CD4-positive, CD25-positive, alpha-beta regulatory T cell (primary cell): ENCODE measurements at regions not wholly inside any gene's neighbourhood (a gene's known extent, or its start where the extent isn't known, plus 50 kb on each side); places are given as distances from the start of the nearest gene placed in this dataset.
"Not testable (repeated sequence)": the region's sequence is repeated elsewhere in the genome, so short reads cannot be mapped to it uniquely, and the experiment has no call there.

Source experiments
- ATAC-seq, 2 donors: fragments of 150-1000 bp; cut with Tn5 transposase; one replicate each; pipeline ENCODE4 v1.10.0; 2021; ENCODE audit warnings: low read depth in 2 of 2, moderate number of reproducible peaks in 2 of 2, moderate library complexity in 1 of 2
- DNase-seq, 3 donors: peaks; one replicate each; pipeline versions ENCODE4 v3.0.0 to v3.0.0-alpha.2; 2012 to 2022; ENCODE audit warnings: mixed read lengths in 1 of 3
- H3K27ac ChIP-seq: one replicate; pipeline ENCODE4 v1.7.0; 2013; ENCODE audit warnings: mild to moderate bottlenecking, low read length; ENCODE audit not compliant: insufficient read depth, poor library complexity, severe bottlenecking
- H3K27me3 ChIP-seq: one replicate; pipeline ENCODE4 v1.7.0; 2013; ENCODE audit warnings: low read length; ENCODE audit not compliant: control insufficient read depth, insufficient read depth
- H3K36me3 ChIP-seq: one replicate; pipeline ENCODE4 v1.7.0; 2013; ENCODE audit warnings: mild to moderate bottlenecking, low read length, moderate library complexity; ENCODE audit not compliant: control insufficient read depth, insufficient read depth
- H3K4me1 ChIP-seq: 2 replicates; pipeline ENCODE4 v1.7.0; 2013; ENCODE audit warnings: mild to moderate bottlenecking, low read length; ENCODE audit not compliant: insufficient read depth, control insufficient read depth, poor library complexity, severe bottlenecking
- H3K4me3 ChIP-seq: one replicate; pipeline ENCODE4 v1.7.0; 2013; ENCODE audit warnings: low read depth, mild to moderate bottlenecking, low read length, moderate library complexity
- H3K9me3 ChIP-seq, 2 experiments: 1 replicate in 1 of 2; 2 replicates in 1 of 2; pipeline ENCODE4 v1.7.0; 2013; ENCODE audit warnings: low read length in 2 of 2, mild to moderate bottlenecking in 1 of 2, moderate library complexity in 1 of 2; ENCODE audit not compliant: control insufficient read depth in 2 of 2
- H3K27ac Mint-ChIP-seq, 3 donors: one replicate each; pipeline ENCODE4 v1.8.0; 2020 to 2022; ENCODE audit warnings: mild to moderate bottlenecking in 3 of 3, mixed read lengths in 3 of 3, moderate library complexity in 2 of 3
- H3K27me3 Mint-ChIP-seq: one replicate; pipeline ENCODE4 v1.8.0; 2022; ENCODE audit warnings: mild to moderate bottlenecking, mixed read lengths
- H3K36me3 Mint-ChIP-seq: one replicate; pipeline ENCODE4 v1.8.0; 2020; ENCODE audit warnings: mixed read lengths
- H3K4me1 Mint-ChIP-seq, 4 donors: one replicate each; pipeline ENCODE4 v1.8.0; 2020 to 2022; ENCODE audit warnings: mixed read lengths in 4 of 4, mild to moderate bottlenecking in 1 of 4
- H3K4me3 Mint-ChIP-seq, 4 donors: one replicate each; pipeline ENCODE4 v1.8.0; 2020 to 2022; ENCODE audit warnings: mild to moderate bottlenecking in 4 of 4, mixed read lengths in 4 of 4, moderate library complexity in 3 of 4
- H3K9me3 Mint-ChIP-seq, 7 donors: one replicate each; pipeline ENCODE4 v1.8.0; 2020 to 2022; ENCODE audit warnings: mixed read lengths in 7 of 7, mild to moderate bottlenecking in 3 of 7, moderate library complexity in 2 of 7

- Histone ChIP-seq H3K36me3 (no peaks in the 10 kb centered on the region), H3K4me1 (no peaks in the 10 kb centered on the region), H3K4me3 (no peak overlapping the region), H3K27ac (no peak overlapping the region), H3K9me3 (peaks cover 0 to 20% of the 10 kb centered on the region in 2 experiments), H3K27me3 (no peaks in the 10 kb centered on the region)
- DNase-seq (no peak), ATAC-seq (no peak)
- Mint-ChIP-seq H3K4me3 (no peak overlapping the region), H3K9me3 (peaks cover 0 to 34% (median 6%) of the 10 kb centered on the region in 7 donors), H3K27ac (no peak overlapping the region), H3K4me1 (no peaks in the 10 kb centered on the region), H3K27me3 (no peaks in the 10 kb centered on the region), H3K36me3 (no peaks in the 10 kb centered on the region)
Measured at GRCh38 chr2:163897799-163898198, 162.0 kb upstream of the FIGN start.

GRCh38 chr2:163893444-163893843 is 157.6 kb upstream of the FIGN start:
- H3K27ac ChIP-seq, H3K27me3 ChIP-seq, H3K27ac Mint-ChIP-seq, H3K36me3 ChIP-seq, H3K27me3 Mint-ChIP-seq, H3K4me3 ChIP-seq, H3K36me3 Mint-ChIP-seq, H3K4me1 Mint-ChIP-seq, H3K4me1 ChIP-seq, DNase-seq, ATAC-seq, H3K4me3 Mint-ChIP-seq: not testable (repeated sequence)
- peaks cover 0 to 14% (median 6%) of the 10 kb centered on the region in 7 donors for H3K9me3 Mint-ChIP-seq
- peaks cover 0 to 16% of the 10 kb centered on the region in 2 experiments for H3K9me3 ChIP-seq

DNA sequence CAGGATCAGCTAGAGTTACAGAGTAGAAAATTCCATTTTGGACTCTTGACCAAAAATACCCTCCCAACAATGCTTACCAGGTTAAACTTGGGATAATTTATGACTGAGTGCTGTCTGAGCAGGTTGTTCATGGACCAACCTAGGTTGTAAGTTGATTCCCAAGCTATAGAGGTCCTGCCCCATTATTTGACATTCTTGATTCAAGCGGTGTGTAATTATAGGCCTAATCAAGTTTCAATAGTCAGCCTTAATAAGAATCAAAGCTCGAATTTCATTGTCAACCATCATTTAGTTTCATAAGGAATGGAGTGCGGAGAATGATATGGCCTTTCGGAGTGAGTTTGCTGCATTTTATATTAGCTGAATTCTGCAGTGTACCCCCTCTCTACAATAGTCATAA is 152.8 kb upstream of the FIGN start:
- Histone ChIP-seq H3K4me3 (no peak overlapping the region), H3K36me3 (no peaks in the 10 kb centered on the region), H3K9me3 (no peaks in the 10 kb centered on the region), H3K27me3 (no peaks in the 10 kb centered on the region), H3K27ac (no peak overlapping the region), H3K4me1 (no peaks in the 10 kb centered on the region)
- H3K9me3 Mint-ChIP-seq = peaks cover 0 to 22% (median 6%) of the 10 kb centered on the region in 7 donors
- H3K4me3 Mint-ChIP-seq = no peak overlapping the region
- DNase-seq = no peak
- H3K27me3 Mint-ChIP-seq = no peaks in the 10 kb centered on the region
- no peaks in the 10 kb centered on the region for H3K36me3 Mint-ChIP-seq
- no peak overlapping the region for H3K27ac Mint-ChIP-seq
- H3K4me1 Mint-ChIP-seq = no peaks in the 10 kb centered on the region
- no peak for ATAC-seq

DNA sequence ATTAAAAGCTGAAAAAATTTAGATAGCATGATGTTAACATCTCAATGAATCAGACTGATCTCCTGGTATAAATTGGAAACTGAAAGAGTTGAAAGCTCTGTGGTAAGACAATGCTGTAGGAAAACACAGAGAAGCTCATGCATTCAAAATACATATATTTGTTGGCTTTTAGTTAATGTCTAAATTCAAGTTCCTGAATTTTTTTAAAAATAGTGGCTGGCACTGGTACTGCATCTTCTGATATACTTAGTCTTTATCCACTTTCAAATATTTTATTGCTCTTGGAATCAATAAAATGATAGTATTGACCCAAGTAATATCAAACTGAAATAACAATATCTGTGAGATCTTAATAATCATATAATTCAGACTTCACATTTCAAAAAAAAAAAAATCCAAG is 151.4 kb upstream of the FIGN start:
- Histone ChIP-seq H3K36me3 (no peaks in the 10 kb centered on the region), H3K4me1 (no peaks in the 10 kb centered on the region), H3K27me3 (no peaks in the 10 kb centered on the region), H3K4me3 (no peak overlapping the region), H3K9me3 (no peaks in the 10 kb centered on the region), H3K27ac (no peak overlapping the region)
- no peak overlapping the region for H3K27ac Mint-ChIP-seq
- no peaks in the 10 kb centered on the region for H3K4me1 Mint-ChIP-seq
- H3K9me3 Mint-ChIP-seq = peaks cover 0 to 16% (median 3%) of the 10 kb centered on the region in 7 donors
- DNase-seq (no peak), ATAC-seq (no peak)
- H3K27me3 Mint-ChIP-seq = no peaks in the 10 kb centered on the region
- H3K36me3 Mint-ChIP-seq = no peaks in the 10 kb centered on the region
- no peak overlapping the region for H3K4me3 Mint-ChIP-seq

DNA sequence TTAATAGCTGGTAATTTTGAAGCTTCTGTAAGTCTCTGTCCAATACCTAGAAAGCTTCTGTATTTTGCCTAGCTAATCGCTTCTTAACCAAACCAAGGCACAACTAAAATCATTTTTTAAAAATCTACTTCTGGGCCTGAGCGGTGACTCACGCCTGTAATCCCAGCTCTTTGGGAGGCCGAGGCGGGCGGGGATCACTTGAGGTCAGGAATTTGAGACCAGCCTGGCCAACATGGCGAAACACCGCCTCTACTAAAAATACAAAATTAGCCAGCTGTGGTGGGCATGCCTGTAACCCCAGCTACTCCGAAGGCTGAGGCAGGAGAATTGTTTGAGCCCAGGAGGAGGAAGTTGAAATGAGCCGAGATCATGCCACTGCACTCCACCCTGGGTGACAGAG is 148.6 kb upstream of the FIGN start:
- Histone ChIP-seq H3K27ac (no peak overlapping the region), H3K36me3 (no peaks in the 10 kb centered on the region), H3K4me1 (no peaks in the 10 kb centered on the region), H3K9me3 (no peaks in the 10 kb centered on the region), H3K27me3 (no peaks in the 10 kb centered on the region), H3K4me3 (no peak overlapping the region)
- ATAC-seq (no peak), DNase-seq (no peak)
- no peaks in the 10 kb centered on the region for H3K27me3 Mint-ChIP-seq
- no peaks in the 10 kb centered on the region for H3K4me1 Mint-ChIP-seq
- H3K27ac Mint-ChIP-seq = no peak overlapping the region
- H3K36me3 Mint-ChIP-seq = no peaks in the 10 kb centered on the region
- peaks cover under 1 to 29% (median 8%) of the 10 kb centered on the region in 7 donors for H3K9me3 Mint-ChIP-seq
- no peak overlapping the region for H3K4me3 Mint-ChIP-seq

GRCh38 chr2:163878718-163879117 is 142.9 kb upstream of the FIGN start:
- H3K9me3 ChIP-seq = no peaks in the 10 kb centered on the region
- Mint-ChIP-seq H3K4me3 (no peak overlapping the region), H3K9me3 (peaks cover 1 to 26% (median 8%) of the 10 kb centered on the region in 7 donors), H3K36me3 (no peaks in the 10 kb centered on the region), H3K4me1 (no peaks in the 10 kb centered on the region), H3K27ac (no peak overlapping the region), H3K27me3 (no peaks in the 10 kb centered on the region)
- DNase-seq (no peak), ATAC-seq (no peak)
- no peaks in the 10 kb centered on the region for H3K36me3 ChIP-seq
- no peaks in the 10 kb centered on the region for H3K4me1 ChIP-seq
- no peak overlapping the region for H3K4me3 ChIP-seq
- H3K27me3 ChIP-seq = no peaks in the 10 kb centered on the region
- H3K27ac ChIP-seq = no peak overlapping the region

DNA sequence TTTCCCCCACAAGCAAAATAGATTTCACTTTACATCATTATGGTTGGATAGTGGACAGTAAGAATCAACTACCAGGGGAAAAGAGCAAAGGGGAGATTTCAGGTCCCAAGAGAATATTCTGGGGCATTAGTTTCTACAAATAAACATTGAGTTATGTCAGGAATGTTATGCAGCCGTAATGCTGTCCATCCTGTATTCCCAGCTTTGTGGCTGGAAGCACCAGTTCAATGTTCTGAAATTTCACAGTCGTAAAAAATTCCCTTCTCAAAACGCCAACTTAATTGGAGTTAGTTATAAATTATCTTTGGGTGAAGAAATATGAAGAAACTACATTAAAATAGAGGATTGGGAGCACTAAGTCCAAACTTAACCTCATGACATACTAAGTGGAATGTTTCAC is 141.5 kb upstream of the FIGN start:
- Histone ChIP-seq H3K36me3 (no peaks in the 10 kb centered on the region), H3K27ac (no peak overlapping the region), H3K27me3 (no peaks in the 10 kb centered on the region), H3K4me1 (no peaks in the 10 kb centered on the region), H3K4me3 (no peak overlapping the region), H3K9me3 (no peaks in the 10 kb centered on the region)
- Mint-ChIP-seq H3K4me3 (no peak overlapping the region), H3K27me3 (no peaks in the 10 kb centered on the region), H3K36me3 (no peaks in the 10 kb centered on the region), H3K9me3 (peaks cover 2 to 30% (median 8%) of the 10 kb centered on the region in 7 donors), H3K4me1 (no peaks in the 10 kb centered on the region), H3K27ac (no peak overlapping the region)
- DNase-seq (no peak), ATAC-seq (no peak)

GRCh38 chr2:163863073-163863472 is 127.3 kb upstream of the FIGN start:
- Mint-ChIP-seq H3K27me3 (no peaks in the 10 kb centered on the region), H3K36me3 (no peaks in the 10 kb centered on the region), H3K27ac (no peak overlapping the region), H3K9me3 (peaks cover 0 to 15% (median 5%) of the 10 kb centered on the region in 7 donors), H3K4me1 (no peaks in the 10 kb centered on the region), H3K4me3 (no peak overlapping the region)
- H3K27me3 ChIP-seq = no peaks in the 10 kb centered on the region
- ATAC-seq (no peak), DNase-seq (no peak)
- no peaks in the 10 kb centered on the region for H3K36me3 ChIP-seq
- H3K4me1 ChIP-seq = no peaks in the 10 kb centered on the region
- no peak overlapping the region for H3K4me3 ChIP-seq
- H3K27ac ChIP-seq = no peak overlapping the region
- H3K9me3 ChIP-seq = no peaks in the 10 kb centered on the region
